C4-2B (cell line): ENCODE measurements at regions not wholly inside any gene's neighbourhood (a gene's known extent, or its start where the extent isn't known, plus 50 kb on each side); places are given as distances from the start of the nearest gene placed in this dataset.

Experiments used
- H3K27ac ChIP-seq: fragments of 450-650 bp; 2 replicates; pipeline ENCODE4 v1.5.1; 2017
- ZFX ChIP-seq: fragments of 450-650 bp; IDR thresholded peaks from 2 replicates; pipeline ENCODE4 v1.6.1; 2017
- TF ChIP-seq, protein P1 (sequence below): fragments of 450-650 bp; conservative IDR thresholded peaks from 2 replicates; pipeline ENCODE4 v1.5.1; 2017; ENCODE audit warnings: mild to moderate bottlenecking

DNA sequence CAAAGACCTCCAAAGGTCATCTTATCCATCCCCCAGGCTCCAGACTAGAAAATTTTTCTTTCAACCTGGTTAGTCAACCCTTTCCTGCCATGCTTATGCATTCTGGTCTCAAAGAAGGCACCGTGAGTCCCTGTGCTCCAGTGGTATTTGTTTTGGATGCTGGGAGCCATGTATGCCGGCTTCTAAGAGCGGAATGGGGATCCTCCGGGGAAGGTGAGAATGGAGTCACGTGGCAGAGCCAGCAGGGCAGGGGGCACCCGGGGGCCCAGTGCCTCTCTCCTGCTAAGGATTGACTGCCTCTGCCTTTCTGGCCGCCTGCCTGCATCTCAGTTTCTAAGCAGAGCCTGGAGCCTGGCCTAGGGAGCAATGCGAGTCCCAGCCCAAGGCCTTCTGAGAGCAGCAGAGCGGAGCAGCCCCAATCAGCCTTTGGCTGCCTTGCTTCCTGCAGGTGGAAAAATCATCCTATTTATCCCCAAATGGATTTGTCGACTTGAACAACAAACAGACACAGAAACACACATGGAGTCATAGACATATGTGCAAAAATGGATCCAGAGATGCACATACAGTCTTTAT lies 141.0 kb downstream of the PJA1 start:
- no peak overlapping the region for H3K27ac ChIP-seq
- TF ChIP-seq, protein P1, sequence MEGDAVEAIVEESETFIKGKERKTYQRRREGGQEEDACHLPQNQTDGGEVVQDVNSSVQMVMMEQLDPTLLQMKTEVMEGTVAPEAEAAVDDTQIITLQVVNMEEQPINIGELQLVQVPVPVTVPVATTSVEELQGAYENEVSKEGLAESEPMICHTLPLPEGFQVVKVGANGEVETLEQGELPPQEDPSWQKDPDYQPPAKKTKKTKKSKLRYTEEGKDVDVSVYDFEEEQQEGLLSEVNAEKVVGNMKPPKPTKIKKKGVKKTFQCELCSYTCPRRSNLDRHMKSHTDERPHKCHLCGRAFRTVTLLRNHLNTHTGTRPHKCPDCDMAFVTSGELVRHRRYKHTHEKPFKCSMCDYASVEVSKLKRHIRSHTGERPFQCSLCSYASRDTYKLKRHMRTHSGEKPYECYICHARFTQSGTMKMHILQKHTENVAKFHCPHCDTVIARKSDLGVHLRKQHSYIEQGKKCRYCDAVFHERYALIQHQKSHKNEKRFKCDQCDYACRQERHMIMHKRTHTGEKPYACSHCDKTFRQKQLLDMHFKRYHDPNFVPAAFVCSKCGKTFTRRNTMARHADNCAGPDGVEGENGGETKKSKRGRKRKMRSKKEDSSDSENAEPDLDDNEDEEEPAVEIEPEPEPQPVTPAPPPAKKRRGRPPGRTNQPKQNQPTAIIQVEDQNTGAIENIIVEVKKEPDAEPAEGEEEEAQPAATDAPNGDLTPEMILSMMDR = no peak
- TF ChIP-seq ZFX = no peak

DNA sequence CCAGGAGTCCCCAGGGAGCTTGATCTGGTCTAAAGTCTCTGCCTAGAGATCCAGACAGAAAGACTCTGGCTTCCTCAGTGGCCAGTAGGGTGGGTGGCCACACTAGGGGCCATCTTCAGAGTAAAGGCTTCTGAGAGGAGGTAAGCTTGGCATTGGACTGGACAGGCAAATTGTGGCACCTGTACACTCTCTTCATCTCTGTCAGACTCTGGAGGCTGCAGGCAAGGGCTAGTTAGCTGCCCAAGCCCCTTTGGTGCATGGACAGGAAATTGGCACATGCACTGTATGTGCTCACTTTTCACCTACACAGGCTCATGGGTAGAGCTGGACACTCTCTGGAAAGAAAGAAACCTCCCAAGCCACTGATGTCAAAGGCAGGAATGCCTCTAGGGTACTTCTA lies 142.8 kb downstream of the PJA1 start:
- H3K27ac ChIP-seq = no peak overlapping the region
- TF ChIP-seq, protein P1 = no peak
- TF ChIP-seq ZFX = no peak

DNA sequence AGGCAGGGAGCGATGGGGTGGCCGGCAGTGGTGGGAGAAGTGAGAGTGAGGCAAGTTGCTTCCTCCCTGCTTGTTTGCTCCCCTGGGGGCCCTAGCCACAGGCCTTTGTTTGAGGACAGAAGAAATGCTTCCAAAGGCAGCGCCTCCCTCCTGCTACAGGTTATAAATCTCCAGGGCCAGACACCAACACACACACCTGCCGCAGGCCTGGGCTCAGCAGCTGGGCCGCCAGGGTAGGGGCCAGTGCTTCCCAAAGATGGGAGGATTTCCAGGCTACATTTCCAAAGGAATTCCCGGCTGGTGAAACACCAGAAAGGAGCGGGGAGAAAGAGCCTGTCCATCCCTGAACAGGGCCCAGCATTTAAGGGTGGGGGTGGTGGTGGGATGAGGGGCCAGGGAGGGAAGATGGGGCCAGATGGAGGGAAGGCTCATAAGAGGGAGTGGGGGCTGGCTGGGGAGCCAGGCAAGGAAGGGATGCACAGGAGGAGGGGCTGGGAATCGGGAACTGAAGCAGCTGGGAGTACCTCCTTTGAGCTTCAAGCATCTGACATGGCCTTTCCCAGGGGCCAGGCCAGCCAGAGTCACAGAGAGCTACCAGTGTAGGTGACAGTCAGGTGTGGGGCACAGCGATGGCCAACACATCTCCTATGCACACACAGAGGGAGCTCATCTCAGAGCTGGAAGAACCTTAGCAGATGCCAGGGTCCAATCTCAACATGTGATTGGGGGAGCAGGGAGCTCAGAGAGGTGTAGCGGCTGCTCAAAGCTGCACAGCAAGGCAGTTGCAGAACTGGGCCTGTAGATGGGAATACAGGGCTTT lies 143.9 kb downstream of the PJA1 start:
- H3K27ac ChIP-seq = no peak overlapping the region
- TF ChIP-seq, protein P1 = no peak
- TF ChIP-seq ZFX = no peak

DNA sequence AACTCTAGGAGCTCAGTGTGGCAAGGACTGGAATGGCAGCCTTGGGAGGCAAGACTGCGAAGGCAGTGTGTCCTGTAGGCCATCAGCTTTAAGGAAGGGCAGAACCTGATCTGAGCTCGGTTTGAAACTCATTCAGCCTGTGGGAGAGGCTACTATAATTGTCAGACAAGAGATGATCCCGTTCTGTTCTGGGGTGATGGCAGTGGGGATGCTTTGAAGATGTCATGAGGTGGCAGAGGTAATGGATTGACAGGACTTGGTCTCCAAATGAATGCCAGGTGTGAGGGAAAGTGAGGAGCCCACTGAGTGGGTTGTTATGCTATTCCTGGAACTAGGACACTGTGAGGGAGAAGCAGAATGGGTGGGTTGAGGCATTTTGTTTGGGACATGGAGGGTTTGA lies 144.9 kb downstream of the PJA1 start:
- no peak overlapping the region for H3K27ac ChIP-seq
- no peak for TF ChIP-seq ZFX
- TF ChIP-seq, protein P1 = no peak

DNA sequence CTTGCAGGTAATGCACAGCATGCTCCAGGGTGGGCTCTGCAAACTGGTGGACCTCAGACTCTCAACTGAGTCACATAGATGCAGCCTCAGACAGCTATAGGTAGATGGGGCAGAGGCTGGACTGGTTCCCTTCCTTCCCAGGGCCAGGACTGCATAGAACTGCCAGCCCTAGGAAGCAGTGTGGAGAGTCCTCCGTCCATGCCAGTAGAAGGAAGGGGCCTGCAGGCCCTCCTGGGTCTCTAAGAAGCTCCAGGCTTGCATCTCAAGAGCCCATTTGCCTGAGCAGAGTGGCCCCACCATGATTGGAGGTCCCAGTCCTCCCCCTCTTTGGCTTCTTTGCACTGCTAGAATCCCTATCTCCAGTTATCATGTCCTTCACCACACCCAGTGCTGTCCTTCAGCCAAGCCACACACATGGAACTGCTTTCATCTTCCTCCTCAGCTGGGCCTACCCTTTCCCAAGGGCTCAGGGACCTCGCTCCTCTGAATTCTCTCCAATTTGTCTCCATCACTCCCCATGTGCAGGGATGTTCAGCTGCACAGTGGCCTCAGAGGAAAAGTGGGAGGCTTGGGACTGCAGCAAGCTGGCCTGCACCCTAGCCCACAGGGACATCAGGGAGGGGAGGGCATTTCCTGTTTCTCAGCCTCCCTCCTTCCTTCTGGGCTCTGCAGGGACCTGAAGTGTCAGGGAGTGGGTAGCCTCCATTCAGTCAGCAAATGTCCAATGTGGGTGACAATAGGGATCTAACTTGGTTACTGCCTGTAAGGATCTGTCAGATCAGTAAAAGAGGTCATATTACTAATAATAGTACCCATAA lies 146.0 kb downstream of the PJA1 start:
- TF ChIP-seq, protein P1 = no peak
- no peak for TF ChIP-seq ZFX
- H3K27ac ChIP-seq = no peak overlapping the region

DNA sequence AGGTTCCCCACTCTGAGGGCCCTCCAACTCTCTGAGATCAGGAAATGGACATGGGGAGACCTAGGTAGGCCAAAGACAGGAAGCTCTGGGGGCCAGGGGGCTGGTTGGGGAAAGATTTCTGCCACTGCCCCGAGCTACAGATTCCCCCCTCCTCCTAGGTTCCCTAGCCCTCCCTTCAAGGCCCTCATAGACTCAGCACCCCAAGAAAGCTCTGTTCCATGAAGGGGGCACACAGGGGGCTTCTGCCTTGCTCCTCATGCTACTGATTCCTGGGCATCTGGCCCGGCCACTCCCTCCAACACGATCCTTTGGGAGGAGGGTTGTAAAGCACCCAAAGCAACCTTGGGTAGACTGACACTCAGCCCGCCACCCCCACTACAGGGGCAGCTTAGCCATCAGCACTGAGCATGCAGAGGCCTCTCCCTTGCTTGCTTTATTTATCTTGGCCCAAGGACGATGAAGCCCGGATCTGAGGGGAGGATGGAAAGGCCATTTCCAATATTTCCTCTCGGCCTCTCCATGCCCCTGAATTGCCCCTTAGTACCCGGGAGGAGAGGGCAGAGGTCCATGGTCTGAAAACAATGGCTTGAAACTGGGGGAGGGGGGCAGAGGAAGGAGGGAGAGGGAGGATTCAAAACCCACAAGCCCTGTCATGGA lies 146.7 kb downstream of the PJA1 start:
- no peak overlapping the region for H3K27ac ChIP-seq
- no peak for TF ChIP-seq ZFX
- TF ChIP-seq, protein P1 = no peak
